IPS DF 4.7 (cell line): ENCODE measurements at regions not wholly inside any gene's neighbourhood (a gene's known extent, or its start where the extent isn't known, plus 50 kb on each side); places are given as distances from the start of the nearest gene placed in this dataset.

Experiments
- DNase-seq: peaks from one replicate; pipeline ENCODE4 v3.0.0-alpha.2; 2013; ENCODE audit warnings: low spot score; ENCODE audit errors: extremely low read depth

- no peak for DNase-seq
These were observed 723.1 kb downstream of the TMEM182 start for GRCh38 chr2:103484906-103485305.

- no peak for DNase-seq
These were observed 735.0 kb downstream of the TMEM182 start for GRCh38 chr2:103496850-103497249.

GRCh38 chr2:103506812-103507211 is 745.0 kb downstream of the TMEM182 start:
- no peak for DNase-seq

DNA sequence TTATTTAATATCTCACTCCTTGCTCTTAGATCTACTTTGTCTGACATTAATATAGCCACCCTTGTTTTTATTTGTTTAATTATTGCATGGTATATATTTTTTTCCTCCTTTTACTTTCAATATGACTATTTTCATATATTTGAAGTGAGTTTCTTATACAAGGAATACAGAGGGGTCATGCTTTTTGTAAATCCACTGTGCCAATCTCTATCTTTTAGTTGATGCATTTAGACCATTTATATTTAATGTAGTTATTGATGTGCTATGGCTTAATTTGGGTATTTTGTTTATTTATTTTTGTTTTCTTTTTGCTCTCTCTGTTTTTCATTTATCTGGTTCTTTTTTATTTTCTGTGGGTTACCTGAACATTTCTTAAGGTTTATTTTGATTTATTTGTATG is 750.6 kb downstream of the TMEM182 start:
- DNase-seq, result no peak

DNA sequence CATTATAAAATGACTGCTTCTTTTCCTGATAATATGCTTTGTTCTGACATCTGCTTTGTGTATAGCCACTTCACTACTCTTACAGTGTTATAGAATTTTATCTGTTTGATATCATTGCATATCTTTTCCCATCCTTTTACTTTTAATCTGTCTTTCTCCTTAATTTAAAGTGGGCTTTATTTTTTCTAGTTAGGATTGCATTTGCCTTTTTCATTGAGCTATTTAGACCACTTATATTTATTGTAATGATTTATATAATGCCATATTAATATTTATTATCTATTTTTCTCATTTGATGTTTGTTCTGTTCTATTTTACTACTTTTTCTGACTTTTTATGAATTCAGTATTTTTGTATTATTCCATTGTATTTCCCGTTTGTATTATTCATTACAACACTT is 758.7 kb downstream of the TMEM182 start:
- DNase-seq, result no peak

- no peak for DNase-seq
These were observed 763.9 kb downstream of the TMEM182 start for GRCh38 chr2:103525756-103526155.

DNA sequence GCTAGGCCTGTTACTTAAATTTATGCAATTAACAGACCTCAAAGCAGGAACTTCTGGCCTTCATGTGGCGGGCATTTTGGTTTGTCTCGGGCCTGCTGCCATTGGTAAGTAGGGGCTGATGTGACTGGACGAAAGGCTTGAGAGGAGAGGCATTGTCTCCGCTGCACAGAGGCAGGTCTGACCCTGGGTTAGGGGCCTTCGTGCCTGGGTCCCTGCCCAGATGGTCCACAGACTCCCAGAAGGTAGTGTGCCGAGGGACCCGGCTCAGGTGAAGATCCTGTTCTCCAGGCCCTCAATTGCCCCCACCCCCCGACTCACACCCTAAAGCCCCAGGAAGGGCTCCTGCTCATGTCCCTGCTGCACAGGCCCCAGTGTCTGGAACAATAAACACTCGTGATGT is 764.9 kb downstream of the TMEM182 start:
- DNase-seq, result no peak

DNA sequence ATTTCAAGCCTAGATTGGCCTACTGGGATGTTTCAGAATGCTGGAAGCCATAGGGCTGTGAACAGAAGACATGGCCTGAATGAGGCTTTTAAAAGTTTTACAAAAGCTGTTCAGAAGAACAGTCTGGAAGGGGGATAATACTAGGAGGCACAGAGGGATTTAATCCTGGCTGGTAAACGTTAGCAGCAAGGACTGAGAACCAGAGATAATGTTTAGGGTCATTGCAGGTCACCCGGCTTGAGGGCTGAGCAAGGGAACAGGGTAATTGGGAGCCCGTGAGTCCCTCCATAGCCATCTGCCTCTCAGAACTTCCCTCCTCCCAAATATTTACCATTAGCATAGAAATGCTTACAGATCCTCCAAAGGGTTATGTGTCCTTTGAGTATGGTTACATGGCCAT is 765.4 kb downstream of the TMEM182 start:
- no peak for DNase-seq

GRCh38 chr2:103529798-103530502 is 768.1 kb downstream of the TMEM182 start:
- no peak for DNase-seq

DNA sequence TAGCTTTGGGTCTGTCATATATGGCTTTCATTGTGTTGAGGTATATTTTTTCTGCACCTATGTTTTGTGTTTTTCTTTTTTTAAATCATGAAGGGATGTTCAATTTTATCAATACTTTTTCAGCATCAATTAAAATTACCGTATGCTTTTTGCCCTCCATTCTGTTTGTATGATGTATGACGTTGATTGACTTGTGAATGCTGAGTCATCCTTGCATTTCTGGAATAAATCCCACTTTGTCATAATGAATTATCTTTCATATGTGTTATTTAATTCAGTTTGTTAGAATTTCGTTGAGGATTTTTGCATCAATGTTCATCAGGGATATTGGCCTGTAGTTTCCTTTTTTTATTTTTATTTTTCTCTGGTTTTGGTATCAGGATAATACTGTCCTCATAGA is 790.9 kb downstream of the TMEM182 start:
- no peak for DNase-seq

- DNase-seq, result no peak
These were observed 833.0 kb downstream of the TMEM182 start for GRCh38 chr2:103594823-103595222.

GRCh38 chr2:103605071-103605780 is 843.4 kb downstream of the TMEM182 start:
- no peak for DNase-seq

DNA sequence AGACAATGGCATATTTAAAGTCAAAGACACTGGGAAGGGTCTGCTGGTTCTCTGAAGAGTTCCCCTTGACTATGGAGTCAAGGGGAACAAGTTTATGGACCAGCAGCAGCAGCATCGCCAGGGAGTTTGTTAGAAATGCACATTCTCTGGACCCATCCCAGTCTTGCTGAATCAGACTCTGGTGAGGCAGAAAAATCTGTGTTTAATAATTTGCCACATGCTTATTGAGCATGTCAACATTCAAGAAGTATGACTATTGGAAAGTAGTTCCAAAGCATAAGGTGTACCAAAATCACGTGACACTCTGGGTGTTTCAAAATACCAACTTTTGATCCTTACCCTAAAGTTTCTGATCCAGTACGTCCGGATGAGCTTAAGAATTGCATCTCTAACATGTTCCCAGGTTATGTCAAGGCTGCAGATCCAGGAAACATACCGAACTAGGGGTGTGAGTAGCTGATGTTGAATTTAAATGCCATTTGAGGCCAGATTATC is 853.8 kb downstream of the TMEM182 start:
- DNase-seq, result no peak

DNA sequence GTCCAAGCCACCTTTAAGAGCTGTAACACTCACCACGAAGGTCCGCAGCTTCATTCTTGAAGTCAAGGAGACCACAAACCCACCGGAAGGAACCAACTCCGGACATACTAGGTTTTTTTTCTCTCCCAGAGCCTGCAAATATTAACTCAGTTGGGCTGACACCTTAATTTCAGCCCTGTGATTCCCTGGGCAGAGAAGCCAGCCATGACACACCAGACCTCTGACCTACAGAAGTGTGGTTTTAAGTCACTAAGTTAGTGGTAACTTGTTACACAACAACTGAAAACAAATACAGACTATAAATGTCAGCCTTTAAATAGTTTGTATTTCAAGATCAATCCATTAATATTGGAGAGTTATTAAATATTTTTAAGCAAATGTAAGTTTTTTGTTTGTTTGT is 855.1 kb downstream of the TMEM182 start:
- no peak for DNase-seq

DNA sequence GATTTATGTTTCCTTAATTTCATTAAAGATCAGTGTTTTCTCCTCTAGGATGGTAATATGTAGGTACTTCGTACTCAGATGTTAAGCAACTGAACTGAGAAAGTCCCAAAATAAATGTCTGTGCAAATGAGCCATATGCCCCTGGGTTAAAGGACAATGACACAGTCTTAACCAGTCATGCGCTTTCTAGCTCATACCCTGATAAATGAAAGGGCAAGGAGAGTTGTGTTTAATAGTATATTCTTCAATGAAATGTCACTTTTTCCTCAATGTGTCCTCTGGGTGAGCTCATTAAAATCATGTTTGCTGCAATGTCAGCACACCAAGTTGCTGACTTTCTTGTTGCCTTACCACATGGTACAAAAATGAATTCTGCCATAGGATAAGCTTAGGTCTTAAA is 856.3 kb downstream of the TMEM182 start:
- DNase-seq, result no peak

DNA sequence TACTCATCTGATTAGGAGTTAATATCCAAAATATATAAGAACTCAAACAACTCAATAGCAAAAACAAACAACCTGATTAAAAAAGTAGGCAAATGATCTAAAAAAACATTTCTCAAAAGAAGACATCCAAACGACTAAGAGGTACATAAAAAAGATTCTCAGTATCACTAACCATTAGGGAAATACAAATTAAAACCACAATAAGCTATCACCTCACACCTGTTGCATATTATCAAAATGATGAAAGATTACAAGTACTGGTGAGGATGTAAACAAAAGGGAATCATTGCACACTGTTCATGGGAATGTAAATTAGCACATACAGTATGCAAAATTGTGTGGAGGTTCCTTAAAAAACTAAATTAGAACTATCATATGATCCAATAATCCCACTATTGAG is 865.5 kb downstream of the TMEM182 start:
- DNase-seq, result no peak

DNA sequence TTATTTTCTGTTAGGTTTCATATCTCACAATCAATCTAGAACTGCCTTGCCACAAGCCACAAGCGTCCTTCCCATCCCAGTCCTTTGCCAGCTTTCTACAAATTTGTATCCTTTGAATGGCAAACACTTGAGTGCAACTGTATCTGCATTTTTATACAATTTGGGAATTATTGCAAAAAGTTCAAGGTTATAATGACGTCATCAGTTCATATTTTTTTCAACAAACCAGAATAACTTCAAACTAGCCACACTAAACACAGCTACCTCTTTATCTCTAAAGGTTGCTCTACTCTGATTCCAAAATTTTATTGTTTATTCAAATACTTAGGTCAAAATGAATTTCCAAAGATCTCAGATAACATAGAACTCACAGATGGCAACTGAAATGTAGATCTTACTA is 877.1 kb downstream of the TMEM182 start:
- DNase-seq, result no peak

- no peak for DNase-seq
These were observed 894.7 kb downstream of the TMEM182 start for GRCh38 chr2:103656558-103656957.

DNA sequence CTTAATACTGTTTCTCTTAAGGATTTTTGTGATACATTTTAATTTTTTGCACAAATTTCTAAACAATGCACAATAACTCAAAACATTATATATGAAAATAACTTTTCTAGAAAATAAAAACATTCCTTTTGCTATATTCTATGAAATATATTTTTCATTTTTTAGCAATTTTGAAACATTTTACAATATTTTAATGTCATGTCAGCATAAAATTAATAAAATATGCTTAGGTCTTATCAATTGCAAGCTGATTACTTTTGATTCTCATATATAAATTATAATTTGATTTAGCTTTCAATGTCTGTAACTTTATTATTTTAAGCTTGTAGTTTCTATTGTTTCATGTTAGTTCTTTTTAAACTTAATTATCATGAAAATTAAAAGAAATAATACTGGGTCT is 898.7 kb downstream of the TMEM182 start:
- DNase-seq, result no peak

GRCh38 chr2:103660947-103661346 is 899.1 kb downstream of the TMEM182 start:
- no peak for DNase-seq

GRCh38 chr2:103664690-103665089 is 902.9 kb downstream of the TMEM182 start:
- DNase-seq, result no peak

GRCh38 chr2:103667335-103667884 is 905.6 kb downstream of the TMEM182 start:
- DNase-seq, result no peak

- DNase-seq, result no peak
These were observed 907.7 kb downstream of the TMEM182 start for GRCh38 chr2:103669531-103669930.
